HG02943 (cell line): ENCODE measurements at regions not wholly inside any gene's neighbourhood (a gene's known extent, or its start where the extent isn't known, plus 50 kb on each side); places are given as distances from the start of the nearest gene placed in this dataset.

Source experiments
- ATAC-seq: cut with Tn5 transposase; IDR thresholded peaks from one replicate; pipeline ENCODE4 v1.9.1; 2021; ENCODE audit warnings: mild to moderate bottlenecking, low read depth, moderate library complexity; ENCODE audit not compliant: unreplicated experiment

GRCh38 chr6:156474507-156475120, 302.6 kb upstream of the ARID1B start:
- no peak for ATAC-seq

GRCh38 chr6:156471000-156471399, 306.2 kb upstream of the ARID1B start:
- ATAC-seq = no peak

GRCh38 chr6:156464100-156464878, 312.9 kb upstream of the ARID1B start:
- ATAC-seq = no peak

GRCh38 chr6:156461647-156462046, 315.5 kb upstream of the ARID1B start:
- ATAC-seq = no peak

- no peak for ATAC-seq
These were observed 319.6 kb upstream of the ARID1B start for GRCh38 chr6:156457601-156458000.

GRCh38 chr6:156455847-156456246, 321.3 kb upstream of the ARID1B start:
- no peak for ATAC-seq

- ATAC-seq = no peak
These were observed 322.3 kb upstream of the ARID1B start for GRCh38 chr6:156454867-156455266.

- ATAC-seq = no peak
These were observed 325.5 kb upstream of the ARID1B start for GRCh38 chr6:156451726-156452125.

GRCh38 chr6:156451088-156451487, 326.1 kb upstream of the ARID1B start:
- no peak for ATAC-seq

GRCh38 chr6:156450421-156450820, 326.8 kb upstream of the ARID1B start:
- ATAC-seq = no peak

- no peak for ATAC-seq
These were observed 327.6 kb upstream of the ARID1B start for GRCh38 chr6:156449569-156449968.

- no peak for ATAC-seq
These were observed 328.1 kb upstream of the ARID1B start for GRCh38 chr6:156449128-156449527.

GRCh38 chr6:156448579-156448978, 328.6 kb upstream of the ARID1B start:
- no peak for ATAC-seq

GRCh38 chr6:156440688-156441087, 336.5 kb upstream of the ARID1B start:
- ATAC-seq = no peak

- no peak for ATAC-seq
These were observed 338.7 kb upstream of the ARID1B start for GRCh38 chr6:156438350-156438923.

- ATAC-seq = no peak
These were observed 339.9 kb upstream of the ARID1B start for GRCh38 chr6:156437121-156437879.

- no peak for ATAC-seq
These were observed 342.4 kb upstream of the ARID1B start for GRCh38 chr6:156434795-156435190.

GRCh38 chr6:156434049-156434794, 343.0 kb upstream of the ARID1B start:
- ATAC-seq = no peak

- ATAC-seq = no peak
These were observed 344.6 kb upstream of the ARID1B start for GRCh38 chr6:156432543-156432942.

- ATAC-seq = no peak
These were observed 346.8 kb upstream of the ARID1B start for GRCh38 chr6:156430386-156430785.
